ENCODE measurements at regions not wholly inside any gene's neighbourhood (a gene's known extent, or its start where the extent isn't known, plus 50 kb on each side); places are given as distances from the start of the nearest gene placed in this dataset.

- TF ChIP-seq E2F4 (IDR thresholded peaks at IDR 0.05; ENCODE audit: low read depth, low read length) (no peak), ESRRA (IDR thresholded peaks at IDR 0.05; ENCODE audit: low read length) (no peak), IRF4 (IDR thresholded peaks at IDR 0.05; ENCODE audit: low read depth, low read length) (no peak), FOXK2 (IDR thresholded peaks at IDR 0.05) (no peak), PAX5 (IDR thresholded peaks at IDR 0.05; ENCODE audit: borderline replicate concordance, low read depth, low read length) (no peak), NRF1 (conservative IDR thresholded peaks at IDR 0.05; ENCODE audit: low read depth, low read length) (no peak)
Measured at GRCh38 chr7:12884856-12885440, 197.5 kb downstream of the ARL4A start (continued).

- Histone ChIP-seq H3K9ac (ENCODE audit: control insufficient read depth, insufficient read depth, low read length) (no peak overlapping the region), H3K79me2 (ENCODE audit: control insufficient read depth, insufficient read depth, low read length) (no peaks in the 10 kb centered on the region), H2AFZ (ENCODE audit: control insufficient read depth, low read depth, low read length) (no peak overlapping the region), H3K9me3 (replicated peaks; ENCODE audit: control insufficient read depth, insufficient read depth, low read length) (no peaks in the 10 kb centered on the region), H3K4me1 (ENCODE audit: control insufficient read depth, insufficient read depth, low read length) (no peaks in the 10 kb centered on the region), H3K36me3 (ENCODE audit: control insufficient read depth in 2 of 2, insufficient read depth in 2 of 2, low read length in 1 of 2) (no peaks in the 10 kb centered on the region), H3K27ac (ENCODE audit: control insufficient read depth, insufficient read depth) (no peak overlapping the region), H3K4me2 (ENCODE audit: control insufficient read depth, insufficient read depth) (no peak overlapping the region), H4K20me1 (ENCODE audit: control insufficient read depth, insufficient read depth) (no peaks in the 10 kb centered on the region), H3K27me3 (replicated peaks in 1 of 2; ENCODE audit: control insufficient read depth in 2 of 2, insufficient read depth in 2 of 2, low read length in 1 of 2) (no peaks in the 10 kb centered on the region), H3K4me3 (no peak overlapping the region)
- RAD21 ChIA-PET (ENCODE audit: unreplicated experiment), result no interaction called here
- FAIRE-seq (no peak), ATAC-seq (no peak), DNase-seq (ENCODE audit: low read depth, low spot score) (no peak)
- WGBS (ENCODE audit: insufficient coverage, insufficient replicate concordance, low lambda C conversion rate, missing lambda C conversion rate), result 47% methylated on average over 2 of the region's 2 CpGs
- in situ Hi-C loops (cut with MboI), result no loop called here
- intact Hi-C loops (cut with micrococcal nuclease; ENCODE audit: unreplicated experiment), result no loop called here
- CTCF ChIA-PET, result interaction anchor here (1.3 kb wide), 1 partner anchor 12 kb away, joined by 3 read pairs; no protein-coding TSS in a partner anchor
- POLR2A ChIA-PET, result no interaction called here
- SMC1A ChIA-PET (ENCODE audit: uncharacterized antibody, unreplicated experiment), result no interaction called here
- no TSS peak for BruUV-seq (replicated peaks)
- TF ChIP-seq EGR1 (IDR thresholded peaks at IDR 0.05; ENCODE audit: borderline replicate concordance in 1 of 2, low read depth in 2 of 2, low read length in 2 of 2), result no peak
- TF ChIP-seq NFYB (IDR thresholded peaks at IDR 0.05; ENCODE audit: insufficient read depth, low read depth, low read length), result no peak
- TF ChIP-seq ELK1 (IDR thresholded peaks at IDR 0.05; ENCODE audit: low read depth, low read length), result no peak
- TF ChIP-seq SIN3A (IDR thresholded peaks at IDR 0.05; ENCODE audit: low read depth, low read length), result no peak
- no peak for TF ChIP-seq RFX5 (IDR thresholded peaks at IDR 0.05; ENCODE audit: low read depth, low read length)
- TF ChIP-seq ZNF207 (IDR thresholded peaks at IDR 0.05; ENCODE audit: borderline replicate concordance), result no peak
- no peak for TF ChIP-seq LARP7 (IDR thresholded peaks at IDR 0.05)
- no peak for TF ChIP-seq E2F8 (IDR thresholded peaks at IDR 0.05; ENCODE audit: low read depth, partially characterized antibody)
- no peak for TF ChIP-seq PKNOX1 (IDR thresholded peaks at IDR 0.05)
- TF ChIP-seq KAT2A (conservative IDR thresholded peaks at IDR 0.05; ENCODE audit: control insufficient read depth, low read depth, low read length), result no peak
- no peak for TF ChIP-seq IRF3 (IDR thresholded peaks at IDR 0.05)
Measured at GRCh38 chr7:12888717-12889116, 201.3 kb downstream of the ARL4A start.

Data from GM12878 (cell line).